BE2C (cell line): ENCODE measurements at regions not wholly inside any gene's neighbourhood (a gene's known extent, or its start where the extent isn't known, plus 50 kb on each side); places are given as distances from the start of the nearest gene placed in this dataset.

Source experiments
- DNase-seq: peaks from one replicate; pipeline ENCODE4 v3.0.0-alpha.2; 2020
- H3K27me3 ChIP-seq: fragments of 250-450 bp; sonication (Bioruptor Pico); 2 replicates; pipeline ENCODE4 v1.5.1; 2020; ENCODE audit warnings: mild to moderate bottlenecking
- H3K36me3 ChIP-seq: fragments of 250-450 bp; sonication (Bioruptor Pico); 2 replicates; pipeline ENCODE4 v1.5.1; 2020; ENCODE audit warnings: mild to moderate bottlenecking
- H3K4me1 ChIP-seq: fragments of 250-450 bp; sonication (Bioruptor Pico); 2 replicates; pipeline ENCODE4 v1.5.1; 2020
- H3K4me3 ChIP-seq: 2 replicates; pipeline ENCODE4 v1.5.1; 2011; ENCODE audit warnings: low read depth, low read length
- H3K9me3 ChIP-seq: fragments of 250-450 bp; sonication (Bioruptor Pico); 2 replicates; pipeline ENCODE4 v1.5.1; 2020
- CTCF ChIP-seq: IDR thresholded peaks from 2 replicates; pipeline ENCODE4 v1.5.1; 2012; ENCODE audit warnings: mild to moderate bottlenecking, low read depth, low read length

GRCh38 chr1:165147799-165148198 is 208.7 kb downstream of the LMX1A start:
- H3K27me3 ChIP-seq, result peaks cover 8% of the 10 kb centered on the region; the same call in 1 of the 2 replicates
- H3K36me3 ChIP-seq, result no peaks in the 10 kb centered on the region
- H3K4me1 ChIP-seq, result no peaks in the 10 kb centered on the region
- no peak overlapping the region for H3K4me3 ChIP-seq
- DNase-seq, result no peak
- TF ChIP-seq CTCF, result no peak
- H3K9me3 ChIP-seq, result no peaks in the 10 kb centered on the region

GRCh38 chr1:165144757-165145397 is 211.6 kb downstream of the LMX1A start:
- peak; percentile 43 for DNase-seq
- Histone ChIP-seq H3K36me3 (no peaks in the 10 kb centered on the region), H3K27me3 (no peaks in the 10 kb centered on the region), H3K4me3 (no peak overlapping the region), H3K4me1 (no peaks in the 10 kb centered on the region), H3K9me3 (no peaks in the 10 kb centered on the region)
- peak; percentile 88 for TF ChIP-seq CTCF

GRCh38 chr1:165143437-165144065 is 213.0 kb downstream of the LMX1A start:
- Histone ChIP-seq H3K4me3 (no peak overlapping the region), H3K27me3 (no peaks in the 10 kb centered on the region)

GRCh38 chr1:165138960-165139359 is 217.6 kb downstream of the LMX1A start:
- no peak for TF ChIP-seq CTCF
- Histone ChIP-seq H3K4me1 (no peaks in the 10 kb centered on the region), H3K27me3 (no peaks in the 10 kb centered on the region; the same call in 1 of the 2 replicates), H3K36me3 (no peaks in the 10 kb centered on the region), H3K9me3 (no peaks in the 10 kb centered on the region), H3K4me3 (no peak overlapping the region)
- DNase-seq, result no peak

More at GRCh38 chr1:165143437-165144065, 213.0 kb downstream of the LMX1A start:
- peak; percentile 69 for TF ChIP-seq CTCF
- DNase-seq, result peak; percentile 12
- no peaks in the 10 kb centered on the region for H3K9me3 ChIP-seq
- H3K4me1 ChIP-seq, result no peaks in the 10 kb centered on the region
- H3K36me3 ChIP-seq, result no peaks in the 10 kb centered on the region

- no peak overlapping the region for H3K4me3 ChIP-seq
- no peak for DNase-seq
- H3K4me1 ChIP-seq, result no peaks in the 10 kb centered on the region
Observed at GRCh38 chr1:165137551-165138316, 218.8 kb downstream of the LMX1A start.

More at GRCh38 chr1:165137551-165138316, 218.8 kb downstream of the LMX1A start:
- H3K27me3 ChIP-seq, result peaks cover under 1% of the 10 kb centered on the region; the same call in 1 of the 2 replicates
- TF ChIP-seq CTCF, result no peak
- no peaks in the 10 kb centered on the region for H3K9me3 ChIP-seq
- H3K36me3 ChIP-seq, result no peaks in the 10 kb centered on the region
